HEK293T (cell line): ENCODE measurements at regions not wholly inside any gene's neighbourhood (a gene's known extent, or its start where the extent isn't known, plus 50 kb on each side); places are given as distances from the start of the nearest gene placed in this dataset.

Experiments
- CTCF ChIA-PET: fragments of 350-600 bp; formaldehyde crosslinking; extraction: SDS; loops from one replicate; lab custom pipeline; 2021; ENCODE audit warnings: antibody characterized with exemption, inconsistent platforms; lab: Yijun Ruan, JAX
- POLR2A ChIA-PET: fragments of 350-600 bp; formaldehyde crosslinking; extraction: SDS; loops from one replicate; lab custom pipeline; 2020; ENCODE audit warnings: antibody characterized with exemption, inconsistent platforms; lab: Yijun Ruan, JAX
- DNase-seq: peaks from one replicate; pipeline ENCODE4 v3.0.0; 2012; ENCODE audit warnings: mixed read lengths; ENCODE audit errors: extremely low spot score
- ARNT ChIP-seq: fragments of 450-650 bp; IDR thresholded peaks from 2 replicates; pipeline ENCODE4 v1.6.1; 2017; ENCODE audit warnings: mild to moderate bottlenecking
- BHLHE40 ChIP-seq: fragments of 450-650 bp; IDR thresholded peaks from 2 replicates; pipeline ENCODE4 v1.6.1; 2016; ENCODE audit warnings: mild to moderate bottlenecking, moderate library complexity, borderline replicate concordance
- CTBP1 ChIP-seq: fragments of 450-650 bp; IDR thresholded peaks from 2 replicates; pipeline ENCODE4 v1.6.1; 2016; ENCODE audit warnings: borderline replicate concordance
- ELF4 ChIP-seq: fragments of 450-650 bp; IDR thresholded peaks from 2 replicates; pipeline ENCODE4 v1.6.1; 2017; ENCODE audit warnings: antibody characterized with exemption
- FOXA1 ChIP-seq: fragments of 450-650 bp; IDR thresholded peaks from 2 replicates; pipeline ENCODE4 v1.6.1; 2016; ENCODE audit warnings: mild to moderate bottlenecking
- FOXK2 ChIP-seq: fragments of 450-650 bp; IDR thresholded peaks from 2 replicates; pipeline ENCODE4 v1.6.1; 2016; ENCODE audit warnings: mild to moderate bottlenecking
- FOXM1 ChIP-seq: fragments of 450-650 bp; IDR thresholded peaks from 2 replicates; pipeline ENCODE4 v1.6.1; 2017; ENCODE audit warnings: mild to moderate bottlenecking, borderline replicate concordance
- HDGF ChIP-seq: fragments of 450-650 bp; IDR thresholded peaks from 2 replicates; pipeline ENCODE4 v1.6.1; 2017; ENCODE audit warnings: antibody characterized with exemption, borderline replicate concordance
- L3MBTL2 ChIP-seq: fragments of 450-650 bp; conservative IDR thresholded peaks from 2 replicates; pipeline ENCODE4 v1.6.1; 2016; ENCODE audit warnings: mild to moderate bottlenecking
- LEF1 ChIP-seq: fragments of 450-650 bp; IDR thresholded peaks from 2 replicates; pipeline ENCODE4 v1.6.1; 2017; ENCODE audit warnings: mild to moderate bottlenecking, borderline replicate concordance
- NFRKB ChIP-seq: fragments of 450-650 bp; IDR thresholded peaks from 2 replicates; pipeline ENCODE4 v1.6.1; 2016; ENCODE audit warnings: mild to moderate bottlenecking, moderate library complexity
- PKNOX1 ChIP-seq: fragments of 450-650 bp; IDR thresholded peaks from 2 replicates; pipeline ENCODE4 v1.6.1; 2016
- SP1 ChIP-seq: fragments of 450-650 bp; IDR thresholded peaks from 2 replicates; pipeline ENCODE4 v1.6.1; 2017
- SUZ12 ChIP-seq: fragments of 450-650 bp; IDR thresholded peaks from 2 replicates; pipeline ENCODE4 v1.6.1; 2016; ENCODE audit warnings: mild to moderate bottlenecking
- TARDBP ChIP-seq: fragments of 450-650 bp; IDR thresholded peaks from 2 replicates; pipeline ENCODE4 v1.6.1; 2016
- ZNF384 ChIP-seq: fragments of 450-650 bp; IDR thresholded peaks from 2 replicates; pipeline ENCODE4 v1.6.1; 2016

GRCh38 chr9:95584176-95584575, 67.4 kb upstream of the PTCH1 start:
- POLR2A ChIA-PET = no interaction called here
- TF ChIP-seq HDGF (no peak), TARDBP (no peak), BHLHE40 (no peak), PKNOX1 (no peak), L3MBTL2 (no peak), CTBP1 (no peak)
- CTCF ChIA-PET = no interaction called here
- DNase-seq = no peak

- ChIA-PET POLR2A (no interaction called here), CTCF (no interaction called here)
- TF ChIP-seq BHLHE40 = no peak
- TF ChIP-seq FOXK2 = no peak
- TF ChIP-seq NFRKB = no peak
- no peak for TF ChIP-seq HDGF
- TF ChIP-seq ELF4 = no peak
- no peak for TF ChIP-seq SP1
- TF ChIP-seq FOXA1 = no peak
- TF ChIP-seq PKNOX1 = no peak
- TF ChIP-seq LEF1 = no peak
Measured at GRCh38 chr9:95581900-95582299, 65.1 kb upstream of the PTCH1 start.

GRCh38 chr9:95580812-95581761, 64.3 kb upstream of the PTCH1 start:
- no peak for TF ChIP-seq SUZ12
- TF ChIP-seq CTBP1 = peak; percentile 58; the same call in 1 of the 2 replicates
- peak; percentile 88 for TF ChIP-seq PKNOX1
- peak; percentile 53 for DNase-seq
- CTCF ChIA-PET = no interaction called here
- POLR2A ChIA-PET = no interaction called here

More at GRCh38 chr9:95581900-95582299, 65.1 kb upstream of the PTCH1 start:
- no peak for DNase-seq

GRCh38 chr9:95574866-95575553, 58.2 kb upstream of the PTCH1 start:
- TF ChIP-seq FOXA1 = no peak
- no peak for TF ChIP-seq ELF4
- TF ChIP-seq FOXK2 = no peak
- TF ChIP-seq BHLHE40 = no peak
- TF ChIP-seq HDGF = no peak
- no peak for TF ChIP-seq CTBP1
- no peak for TF ChIP-seq TARDBP
- no peak for TF ChIP-seq SUZ12
- no peak for TF ChIP-seq ARNT
- TF ChIP-seq FOXM1 = no peak
- TF ChIP-seq LEF1 = no peak
- TF ChIP-seq SP1 = no peak
- TF ChIP-seq L3MBTL2 = no peak
- TF ChIP-seq ZNF384 = no peak
- no peak for TF ChIP-seq PKNOX1
- no peak for TF ChIP-seq NFRKB
- DNase-seq = no peak
- CTCF ChIA-PET = no interaction called here
- POLR2A ChIA-PET = no interaction called here

- DNase-seq = no peak
- CTCF ChIA-PET = no interaction called here
- no peak for TF ChIP-seq PKNOX1
- TF ChIP-seq FOXK2 = no peak
- TF ChIP-seq SUZ12 = no peak
- TF ChIP-seq CTBP1 = no peak
- no peak for TF ChIP-seq SP1
- no peak for TF ChIP-seq FOXM1
- no peak for TF ChIP-seq FOXA1
- TF ChIP-seq BHLHE40 = no peak
- no peak for TF ChIP-seq ELF4
- no peak for TF ChIP-seq TARDBP
- TF ChIP-seq L3MBTL2 = no peak
- TF ChIP-seq ZNF384 = no peak
- TF ChIP-seq NFRKB = no peak
- TF ChIP-seq HDGF = no peak
- no peak for TF ChIP-seq ARNT
- TF ChIP-seq LEF1 = no peak
- POLR2A ChIA-PET = no interaction called here
Measured at GRCh38 chr9:95574176-95574575, 57.4 kb upstream of the PTCH1 start.
